SK-N-MC (cell line): ENCODE measurements at regions not wholly inside any gene's neighbourhood (a gene's known extent, or its start where the extent isn't known, plus 50 kb on each side); places are given as distances from the start of the nearest gene placed in this dataset.

Source experiments
- EZH2 ChIP-seq: fragments of 200-600 bp; sonication (generic); IDR thresholded peaks from one replicate; pipeline ENCODE4 v1.6.1; 2017; ENCODE audit warnings: antibody characterized with exemption
- POLR2AphosphoS5 ChIP-seq: IDR thresholded peaks from 2 replicates; pipeline ENCODE4 v1.6.1; 2012; ENCODE audit warnings: mild to moderate bottlenecking, low read depth, low read length, borderline replicate concordance

DNA sequence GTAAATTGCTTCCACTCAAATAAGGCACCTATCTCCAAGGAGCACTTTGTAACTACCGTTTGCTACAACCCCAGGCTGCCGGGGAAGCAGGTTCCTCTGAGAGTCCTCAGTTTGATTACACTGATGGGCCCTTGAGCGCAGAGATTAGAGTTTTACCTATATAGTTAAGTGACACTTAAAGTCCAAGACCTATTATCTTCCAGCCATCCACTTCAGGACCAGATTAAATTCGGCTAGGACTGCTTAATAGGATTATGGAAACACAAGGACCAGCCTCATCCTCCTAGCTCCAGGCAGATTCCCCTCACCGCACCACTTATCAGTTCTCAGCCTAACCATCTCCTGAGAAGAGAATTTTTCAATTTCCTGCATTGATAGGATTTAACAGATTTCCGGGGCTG is 64.7 kb upstream of the TIAM2 start:
- TF ChIP-seq EZH2 (no peak), POLR2AphosphoS5 (no peak)
